Loucy (cell line): ENCODE measurements at regions not wholly inside any gene's neighbourhood (a gene's known extent, or its start where the extent isn't known, plus 50 kb on each side); places are given as distances from the start of the nearest gene placed in this dataset.

Source experiments
- H2AFZ ChIP-seq: fragments of 200-600 bp; sonication (generic); 2 replicates; pipeline ENCODE4 v1.6.0; 2016; ENCODE audit warnings: antibody characterized with exemption, mild to moderate bottlenecking, low read length, moderate library complexity
- H3F3A ChIP-seq: fragments of 200-600 bp; 2 replicates; pipeline ENCODE4 v1.6.0; 2016; ENCODE audit warnings: antibody characterized with exemption, low read depth, mild to moderate bottlenecking
- H3K27me3 ChIP-seq: fragments of 200-600 bp; sonication (generic); 2 replicates; pipeline ENCODE4 v1.6.1; 2014; ENCODE audit warnings: low read length, mild to moderate bottlenecking; ENCODE audit not compliant: insufficient read depth, poor library complexity, severe bottlenecking
- H3K36me3 ChIP-seq: fragments of 200-600 bp; sonication (generic); 2 replicates; pipeline ENCODE4 v1.6.1; 2016; ENCODE audit warnings: low read length; ENCODE audit not compliant: insufficient read depth
- H3K4me1 ChIP-seq: fragments of 200-600 bp; sonication (generic); 2 replicates; pipeline ENCODE4 v1.5.1; 2014; ENCODE audit warnings: low read length, mild to moderate bottlenecking; ENCODE audit not compliant: insufficient read depth, poor library complexity, severe bottlenecking
- H3K4me2 ChIP-seq: fragments of 200-600 bp; sonication (generic); 2 replicates; pipeline ENCODE4 v1.6.0; 2014; ENCODE audit warnings: antibody characterized with exemption, low read length, low read depth, mild to moderate bottlenecking; ENCODE audit not compliant: poor library complexity, severe bottlenecking
- H3K4me3 ChIP-seq: fragments of 200-600 bp; sonication (generic); 2 replicates; pipeline ENCODE4 v1.5.1; 2014; ENCODE audit warnings: low read length, mild to moderate bottlenecking, mixed read lengths; ENCODE audit not compliant: poor library complexity, severe bottlenecking
- H3K79me2 ChIP-seq: fragments of 200-600 bp; sonication (generic); 2 replicates; pipeline ENCODE4 v1.6.1; 2014; ENCODE audit warnings: low read length; ENCODE audit not compliant: insufficient read depth
- H3K9ac ChIP-seq: fragments of 200-600 bp; sonication (generic); 2 replicates; pipeline ENCODE4 v1.6.0; 2014; ENCODE audit warnings: mild to moderate bottlenecking, low read depth, low read length, moderate library complexity; ENCODE audit not compliant: poor library complexity, severe bottlenecking
- H3K9me2 ChIP-seq: fragments of 200-600 bp; sonication (generic); replicated peaks from 2 replicates; pipeline ENCODE4 v1.6.1; 2016; ENCODE audit warnings: low read depth, low read length, mixed read lengths
- H3K9me3 ChIP-seq: fragments of 200-600 bp; sonication (generic); 2 replicates; pipeline ENCODE4 v1.6.1; 2014; ENCODE audit warnings: mild to moderate bottlenecking, antibody characterized with exemption, low read length, low read depth; ENCODE audit not compliant: insufficient read depth
- H4K20me1 ChIP-seq: fragments of 200-600 bp; sonication (generic); 2 replicates; pipeline ENCODE4 v1.6.0; 2014; ENCODE audit warnings: antibody characterized with exemption, low read length, mild to moderate bottlenecking; ENCODE audit not compliant: insufficient read depth, poor library complexity, severe bottlenecking
- CTCF ChIP-seq: fragments of 200-600 bp; sonication (generic); conservative IDR thresholded peaks from 2 replicates; pipeline ENCODE4 v1.5.1; 2014; ENCODE audit warnings: mild to moderate bottlenecking, antibody characterized with exemption, low read length
- EZH2phosphoT487 ChIP-seq: fragments of 200-600 bp; IDR thresholded peaks from 2 replicates; pipeline ENCODE4 v1.6.1; 2018; ENCODE audit warnings: antibody characterized with exemption, mild to moderate bottlenecking, moderate library complexity, borderline replicate concordance

- no peaks in the 10 kb centered on the region for H3K36me3 ChIP-seq
- no peaks in the 10 kb centered on the region for H3K9me3 ChIP-seq
- TF ChIP-seq CTCF, result no peak
- TF ChIP-seq EZH2phosphoT487, result no peak
- H3K79me2 ChIP-seq, result no peaks in the 10 kb centered on the region
- no peaks in the 10 kb centered on the region for H4K20me1 ChIP-seq
- no peaks in the 10 kb centered on the region for H3K4me1 ChIP-seq
- no peak overlapping the region for H3K4me3 ChIP-seq
- no peaks in the 10 kb centered on the region for H3K27me3 ChIP-seq
- H3F3A ChIP-seq, result no peaks in the 10 kb centered on the region
- H3K9ac ChIP-seq, result no peak overlapping the region
- no peaks in the 10 kb centered on the region for H3K9me2 ChIP-seq
- no peak overlapping the region for H2AFZ ChIP-seq
- no peak overlapping the region for H3K4me2 ChIP-seq
These were observed 200.0 kb downstream of the MANEA start for GRCh38 chr6:95777338-95777737.

GRCh38 chr6:95780037-95780436 lies 202.7 kb downstream of the MANEA start:
- Histone ChIP-seq H3K79me2 (no peaks in the 10 kb centered on the region), H3K9me3 (no peaks in the 10 kb centered on the region)
- no peak for TF ChIP-seq EZH2phosphoT487
- TF ChIP-seq CTCF, result no peak

GRCh38 chr6:95784019-95784418 lies 206.7 kb downstream of the MANEA start:
- no peak overlapping the region for H3K9ac ChIP-seq
- TF ChIP-seq EZH2phosphoT487 (no peak), CTCF (no peak)
- no peaks in the 10 kb centered on the region for H3K9me3 ChIP-seq
- H2AFZ ChIP-seq, result no peak overlapping the region
- no peaks in the 10 kb centered on the region for H3K27me3 ChIP-seq
- no peak overlapping the region for H3K4me3 ChIP-seq
- no peak overlapping the region for H3K4me2 ChIP-seq
- H4K20me1 ChIP-seq, result no peaks in the 10 kb centered on the region
- H3K79me2 ChIP-seq, result no peaks in the 10 kb centered on the region
- H3F3A ChIP-seq, result no peaks in the 10 kb centered on the region
- H3K4me1 ChIP-seq, result no peaks in the 10 kb centered on the region
- H3K36me3 ChIP-seq, result no peaks in the 10 kb centered on the region
- no peaks in the 10 kb centered on the region for H3K9me2 ChIP-seq

More at GRCh38 chr6:95780037-95780436, 202.7 kb downstream of the MANEA start:
- Histone ChIP-seq H3F3A (no peaks in the 10 kb centered on the region), H4K20me1 (no peaks in the 10 kb centered on the region), H3K27me3 (no peaks in the 10 kb centered on the region), H3K9me2 (no peaks in the 10 kb centered on the region), H3K4me1 (no peaks in the 10 kb centered on the region), H2AFZ (no peak overlapping the region), H3K9ac (no peak overlapping the region), H3K4me3 (no peak overlapping the region), H3K36me3 (no peaks in the 10 kb centered on the region), H3K4me2 (no peak overlapping the region)
